ENCODE measurements at regions not wholly inside any gene's neighbourhood (a gene's known extent, or its start where the extent isn't known, plus 50 kb on each side); places are given as distances from the start of the nearest gene placed in this dataset.
"Not testable (repeated sequence)": the region's sequence is repeated elsewhere in the genome, so short reads cannot be mapped to it uniquely, and the experiment has no call there.

GRCh38 chr6:67000121-67000520 is 1293.1 kb upstream of the EYS start:
- no peak for DNase-seq (ENCODE audit: low spot score)
- TF ChIP-seq CTCF (IDR thresholded peaks at IDR 0.05; ENCODE audit: extremely low read depth, missing control alignments): no peak

GRCh38 chr6:66997579-66997978 is 1290.6 kb upstream of the EYS start:
- not testable (repeated sequence) for DNase-seq (ENCODE audit: low spot score)

- no peak for TF ChIP-seq CTCF (IDR thresholded peaks at IDR 0.05; ENCODE audit: extremely low read depth, missing control alignments)
- DNase-seq (ENCODE audit: low spot score): no peak
These were observed 1288.6 kb upstream of the EYS start for GRCh38 chr6:66995669-66996068.

- DNase-seq (ENCODE audit: low spot score): not testable (repeated sequence)
These were observed 1286.7 kb upstream of the EYS start for GRCh38 chr6:66993708-66994107.

- no peak for DNase-seq (ENCODE audit: low spot score)
- no peak for TF ChIP-seq CTCF (IDR thresholded peaks at IDR 0.05; ENCODE audit: extremely low read depth, missing control alignments)
These were observed 1286.2 kb upstream of the EYS start for GRCh38 chr6:66993272-66993671.

GRCh38 chr6:66992660-66993059 is 1285.6 kb upstream of the EYS start:
- no peak for DNase-seq (ENCODE audit: low spot score)
- TF ChIP-seq CTCF (IDR thresholded peaks at IDR 0.05; ENCODE audit: extremely low read depth, missing control alignments): no peak

- no peak for TF ChIP-seq CTCF (IDR thresholded peaks at IDR 0.05; ENCODE audit: extremely low read depth, missing control alignments)
- DNase-seq (ENCODE audit: low spot score): no peak
These were observed 1279.9 kb upstream of the EYS start for GRCh38 chr6:66986940-66987339.

GRCh38 chr6:66985816-66986215 is 1278.8 kb upstream of the EYS start:
- no peak for TF ChIP-seq CTCF (IDR thresholded peaks at IDR 0.05; ENCODE audit: extremely low read depth, missing control alignments)
- DNase-seq (ENCODE audit: low spot score): no peak

- TF ChIP-seq CTCF (IDR thresholded peaks at IDR 0.05; ENCODE audit: extremely low read depth, missing control alignments): no peak
- DNase-seq (ENCODE audit: low spot score): no peak
These were observed 1263.3 kb upstream of the EYS start for GRCh38 chr6:66970373-66970772.

All from GM20000 (cell line).